ENCODE measurements at regions not wholly inside any gene's neighbourhood (a gene's known extent, or its start where the extent isn't known, plus 50 kb on each side); places are given as distances from the start of the nearest gene placed in this dataset.

DNA sequence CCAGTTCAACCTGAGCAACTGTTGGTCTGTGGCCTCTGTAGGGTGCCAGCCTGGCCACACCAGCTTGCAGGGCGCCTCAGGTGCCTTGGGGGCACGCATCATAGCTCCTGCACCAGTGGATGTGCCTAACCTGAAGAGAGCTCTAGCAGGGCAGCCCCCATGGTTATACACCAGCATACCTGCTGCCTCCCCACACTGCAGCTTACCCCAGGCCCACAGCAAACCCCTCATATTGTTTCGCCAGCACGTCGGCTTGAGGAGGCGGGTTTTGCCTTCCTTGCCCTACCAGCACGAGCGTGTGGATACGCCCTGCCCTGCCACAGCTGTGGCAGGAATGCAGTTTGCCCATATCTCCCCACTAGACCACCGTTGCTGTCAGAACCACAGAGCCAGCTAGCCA is 435.9 kb downstream of the SLCO4C1 start:
- TF ChIP-seq, protein P1, sequence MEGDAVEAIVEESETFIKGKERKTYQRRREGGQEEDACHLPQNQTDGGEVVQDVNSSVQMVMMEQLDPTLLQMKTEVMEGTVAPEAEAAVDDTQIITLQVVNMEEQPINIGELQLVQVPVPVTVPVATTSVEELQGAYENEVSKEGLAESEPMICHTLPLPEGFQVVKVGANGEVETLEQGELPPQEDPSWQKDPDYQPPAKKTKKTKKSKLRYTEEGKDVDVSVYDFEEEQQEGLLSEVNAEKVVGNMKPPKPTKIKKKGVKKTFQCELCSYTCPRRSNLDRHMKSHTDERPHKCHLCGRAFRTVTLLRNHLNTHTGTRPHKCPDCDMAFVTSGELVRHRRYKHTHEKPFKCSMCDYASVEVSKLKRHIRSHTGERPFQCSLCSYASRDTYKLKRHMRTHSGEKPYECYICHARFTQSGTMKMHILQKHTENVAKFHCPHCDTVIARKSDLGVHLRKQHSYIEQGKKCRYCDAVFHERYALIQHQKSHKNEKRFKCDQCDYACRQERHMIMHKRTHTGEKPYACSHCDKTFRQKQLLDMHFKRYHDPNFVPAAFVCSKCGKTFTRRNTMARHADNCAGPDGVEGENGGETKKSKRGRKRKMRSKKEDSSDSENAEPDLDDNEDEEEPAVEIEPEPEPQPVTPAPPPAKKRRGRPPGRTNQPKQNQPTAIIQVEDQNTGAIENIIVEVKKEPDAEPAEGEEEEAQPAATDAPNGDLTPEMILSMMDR (conservative IDR thresholded peaks at IDR 0.05) = no peak
- H3K36me3 Mint-ChIP-seq (ENCODE audit: low read depth) = no peaks in the 10 kb centered on the region
- peaks cover 4% of the 10 kb centered on the region for H3K9me3 Mint-ChIP-seq
- no peak overlapping the region for H3K4me3 Mint-ChIP-seq
- no peak for DNase-seq (ENCODE audit: low read depth, low spot score)
- H3K27ac Mint-ChIP-seq (ENCODE audit: unreplicated experiment) = no peak overlapping the region
- H3K27me3 Mint-ChIP-seq (ENCODE audit: low read depth) = peaks cover 2% of the 10 kb centered on the region
- H3K4me1 Mint-ChIP-seq = no peaks in the 10 kb centered on the region

DNA sequence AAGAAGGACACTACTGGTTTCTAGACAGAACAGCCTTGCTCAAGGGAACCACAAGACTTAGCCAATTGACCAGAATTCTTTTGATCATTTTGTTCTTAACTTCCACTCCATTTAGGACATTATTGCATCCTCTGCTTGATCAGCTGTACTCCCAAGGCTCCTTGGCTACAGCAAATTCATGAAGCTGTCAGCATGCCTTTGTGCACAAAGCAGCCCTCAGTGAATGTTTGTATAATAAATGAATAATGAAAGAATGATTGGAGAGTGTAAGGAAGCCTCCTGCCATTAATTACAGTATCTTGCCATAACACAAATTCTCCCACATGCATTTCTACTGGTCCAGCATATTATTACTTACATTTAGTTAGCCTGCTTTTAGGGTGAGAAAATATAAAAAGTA is 449.6 kb downstream of the SLCO4C1 start:
- Mint-ChIP-seq H3K27me3 (ENCODE audit: low read depth) (peaks cover 11% of the 10 kb centered on the region), H3K4me1 (no peaks in the 10 kb centered on the region), H3K36me3 (ENCODE audit: low read depth) (no peaks in the 10 kb centered on the region), H3K4me3 (no peak overlapping the region), H3K9me3 (no peaks in the 10 kb centered on the region), H3K27ac (ENCODE audit: unreplicated experiment) (no peak overlapping the region)
- TF ChIP-seq, protein P1 (conservative IDR thresholded peaks at IDR 0.05) = no peak
- DNase-seq (ENCODE audit: low read depth, low spot score) = no peak

DNA sequence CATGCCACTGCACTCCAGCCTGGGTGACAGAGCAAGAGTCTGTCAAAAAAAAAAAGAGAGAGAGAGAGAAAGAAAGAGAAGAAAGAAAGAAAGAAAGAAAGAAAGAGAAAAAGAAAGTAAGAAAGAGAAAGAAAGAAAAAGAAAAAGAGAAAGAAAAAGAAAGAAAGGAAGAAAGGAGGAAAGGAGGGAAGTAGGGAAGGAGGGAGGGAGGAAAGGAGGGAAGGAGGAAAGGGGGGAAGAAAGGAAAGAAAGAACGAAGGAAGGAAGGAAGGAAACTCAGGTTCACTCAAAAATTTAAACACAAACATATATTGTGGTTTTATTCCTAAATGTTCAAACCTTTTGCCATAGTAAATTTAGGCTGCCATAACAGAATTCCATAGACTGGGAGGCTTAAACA is 453.0 kb downstream of the SLCO4C1 start:
- Mint-ChIP-seq H3K27ac (ENCODE audit: unreplicated experiment) (no peak overlapping the region), H3K27me3 (ENCODE audit: low read depth) (peaks cover 8% of the 10 kb centered on the region), H3K4me3 (no peak overlapping the region), H3K9me3 (no peaks in the 10 kb centered on the region), H3K36me3 (ENCODE audit: low read depth) (no peaks in the 10 kb centered on the region), H3K4me1 (no peaks in the 10 kb centered on the region)
- TF ChIP-seq, protein P1 (conservative IDR thresholded peaks at IDR 0.05) = no peak
- no peak for DNase-seq (ENCODE audit: low read depth, low spot score)

DNA sequence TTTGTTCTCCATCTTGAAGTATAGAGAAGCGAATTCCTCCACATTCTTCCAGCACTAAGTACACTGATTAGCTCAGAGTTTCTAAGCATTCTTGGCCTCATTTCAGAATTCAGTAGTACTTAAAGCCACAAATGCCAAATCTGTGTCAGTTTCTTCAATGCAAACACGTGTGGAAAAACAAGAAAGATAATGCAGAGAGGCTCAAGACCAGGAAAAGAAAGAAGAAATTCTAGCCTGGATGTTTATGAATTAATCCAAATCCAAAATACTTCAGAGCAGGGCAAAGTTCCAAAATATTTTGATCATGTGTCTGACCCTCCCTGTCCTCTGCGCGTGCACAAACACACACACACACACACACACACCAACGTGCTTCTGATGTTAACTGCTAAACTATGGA is 457.6 kb downstream of the SLCO4C1 start:
- TF ChIP-seq, protein P1 (conservative IDR thresholded peaks at IDR 0.05) = no peak
- H3K4me1 Mint-ChIP-seq = no peaks in the 10 kb centered on the region
- H3K27me3 Mint-ChIP-seq (ENCODE audit: low read depth) = no peaks in the 10 kb centered on the region
- H3K27ac Mint-ChIP-seq (ENCODE audit: unreplicated experiment) = no peak overlapping the region
- H3K36me3 Mint-ChIP-seq (ENCODE audit: low read depth) = no peaks in the 10 kb centered on the region
- DNase-seq (ENCODE audit: low read depth, low spot score) = no peak
- H3K9me3 Mint-ChIP-seq = no peaks in the 10 kb centered on the region
- H3K4me3 Mint-ChIP-seq = no peak overlapping the region

DNA sequence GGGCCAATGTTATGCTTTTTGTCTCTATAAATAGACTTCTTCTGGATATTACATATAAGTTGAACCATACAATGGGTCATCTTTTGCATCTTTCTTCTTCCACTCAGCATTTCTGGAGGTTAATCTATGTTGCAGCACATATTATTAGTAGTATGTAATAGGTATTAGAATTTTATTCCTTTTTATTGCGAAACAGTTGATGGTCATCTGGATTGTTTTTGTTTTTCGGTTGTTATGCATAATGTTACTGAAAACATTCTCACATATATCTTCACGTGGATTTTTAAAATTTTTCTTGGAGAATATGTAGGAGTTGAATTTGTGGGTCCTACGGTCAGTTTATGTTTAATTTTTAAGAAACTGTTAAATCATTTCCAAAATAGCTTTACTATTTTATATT is 466.8 kb downstream of the SLCO4C1 start:
- DNase-seq (ENCODE audit: low read depth, low spot score) = no peak
- Mint-ChIP-seq H3K27ac (ENCODE audit: unreplicated experiment) (no peak overlapping the region), H3K27me3 (ENCODE audit: low read depth) (no peaks in the 10 kb centered on the region), H3K4me1 (no peaks in the 10 kb centered on the region), H3K9me3 (peaks cover 11% of the 10 kb centered on the region), H3K36me3 (ENCODE audit: low read depth) (peaks cover 5% of the 10 kb centered on the region), H3K4me3 (no peak overlapping the region)
- TF ChIP-seq, protein P1 (conservative IDR thresholded peaks at IDR 0.05) = no peak

DNA sequence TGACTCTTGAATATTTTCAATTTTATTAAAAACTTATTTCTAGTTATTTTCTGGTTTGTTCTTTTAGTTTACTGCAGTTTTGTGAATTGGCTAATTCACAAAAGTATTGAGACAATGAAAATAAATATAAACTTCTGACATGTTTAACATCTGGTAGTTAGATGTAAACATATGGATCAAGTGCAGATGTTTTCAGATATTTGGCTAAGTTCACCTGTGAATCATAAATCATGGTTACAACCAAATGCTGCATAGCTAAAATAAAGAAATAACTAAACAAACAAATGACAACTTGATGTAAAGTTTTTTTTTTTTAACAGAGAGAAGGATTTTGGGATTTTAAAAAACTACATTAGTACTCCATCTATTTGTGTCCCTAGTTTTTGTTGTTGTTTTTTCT is 484.6 kb downstream of the SLCO4C1 start:
- no peaks in the 10 kb centered on the region for H3K9me3 Mint-ChIP-seq
- H3K36me3 Mint-ChIP-seq (ENCODE audit: low read depth) = no peaks in the 10 kb centered on the region
- DNase-seq (ENCODE audit: low read depth, low spot score) = no peak
- H3K4me1 Mint-ChIP-seq = no peaks in the 10 kb centered on the region
- TF ChIP-seq, protein P1 (conservative IDR thresholded peaks at IDR 0.05) = no peak
- H3K27me3 Mint-ChIP-seq (ENCODE audit: low read depth) = peaks cover 12% of the 10 kb centered on the region
- no peak overlapping the region for H3K27ac Mint-ChIP-seq (ENCODE audit: unreplicated experiment)
- no peak overlapping the region for H3K4me3 Mint-ChIP-seq
